Calu3 (cell line): ENCODE measurements at regions not wholly inside any gene's neighbourhood (a gene's known extent, or its start where the extent isn't known, plus 50 kb on each side); places are given as distances from the start of the nearest gene placed in this dataset.

Source experiments
- BruUV-seq: library from RNA; stranded (reverse); fragments of 400-500 nt; replicated peaks from 2 replicates; lab custom pipeline; 2021; lab: Mats Ljungman, UMichigan
- CTCF ChIA-PET: fragments of 300-600 bp; sonication (Branson Sonifier 250); formaldehyde crosslinking; loops from one replicate; lab custom pipeline; 2022; ENCODE audit warnings: antibody characterized with exemption; lab: Charles Lee
- DNase-seq: peaks from one replicate; pipeline ENCODE4 v3.0.0; 2022
- H3K27ac Mint-ChIP-seq: one replicate; pipeline ENCODE4 v1.8.0; 2022; ENCODE audit warnings: mixed read lengths; ENCODE audit not compliant: unreplicated experiment
- H3K27me3 Mint-ChIP-seq: one replicate; pipeline ENCODE4 v1.8.0; 2022; ENCODE audit warnings: mixed read lengths; ENCODE audit not compliant: unreplicated experiment
- H3K36me3 Mint-ChIP-seq: one replicate; pipeline ENCODE4 v1.8.0; 2022; ENCODE audit warnings: mild to moderate bottlenecking, moderate library complexity, mixed read lengths; ENCODE audit not compliant: insufficient read depth, unreplicated experiment
- H3K4me1 Mint-ChIP-seq: one replicate; pipeline ENCODE4 v1.8.0; 2022; ENCODE audit warnings: mild to moderate bottlenecking, low read depth, mixed read lengths; ENCODE audit not compliant: unreplicated experiment
- H3K4me3 Mint-ChIP-seq: one replicate; pipeline ENCODE4 v1.8.0; 2022; ENCODE audit warnings: mild to moderate bottlenecking, low read depth, moderate library complexity, mixed read lengths; ENCODE audit not compliant: unreplicated experiment
- H3K9me3 Mint-ChIP-seq: one replicate; pipeline ENCODE4 v1.8.0; 2022; ENCODE audit warnings: low read depth, mixed read lengths; ENCODE audit not compliant: unreplicated experiment
- CTCF ChIP-seq: fragments of 200-600 bp; IDR thresholded peaks from one replicate; pipeline ENCODE4 v1.8.0; 2022; ENCODE audit warnings: antibody characterized with exemption; ENCODE audit not compliant: unreplicated experiment
- intact Hi-C: fragments of 100-400 bp; cut with micrococcal nuclease; formaldehyde crosslinking; loops from one replicate; pipeline ENCODE4 v1.10.0; 2022; ENCODE audit not compliant: unreplicated experiment

GRCh38 chr10:35896001-35896400, 253.9 kb upstream of the FZD8 start:
- H3K4me3 Mint-ChIP-seq: no peak overlapping the region
- H3K27ac Mint-ChIP-seq: no peak overlapping the region
- H3K9me3 Mint-ChIP-seq: peaks cover 6% of the 10 kb centered on the region
- H3K4me1 Mint-ChIP-seq: no peaks in the 10 kb centered on the region
- CTCF ChIA-PET: no interaction called here
- BruUV-seq: no TSS peak
- no peak for DNase-seq
- TF ChIP-seq CTCF: no peak
- no peaks in the 10 kb centered on the region for H3K36me3 Mint-ChIP-seq
- no peaks in the 10 kb centered on the region for H3K27me3 Mint-ChIP-seq
- intact Hi-C loops: no loop called here

- peaks cover 6% of the 10 kb centered on the region for H3K9me3 Mint-ChIP-seq
Measured at GRCh38 chr10:35895331-35895730, 253.2 kb upstream of the FZD8 start.

GRCh38 chr10:35892526-35892925, 250.4 kb upstream of the FZD8 start:
- intact Hi-C loops: no loop called here
- Mint-ChIP-seq H3K36me3 (no peaks in the 10 kb centered on the region), H3K27ac (no peak overlapping the region), H3K4me1 (no peaks in the 10 kb centered on the region), H3K9me3 (peaks cover 6% of the 10 kb centered on the region), H3K4me3 (no peak overlapping the region), H3K27me3 (peaks cover 13% of the 10 kb centered on the region)
- DNase-seq: no peak
- TF ChIP-seq CTCF: no peak
- BruUV-seq: no TSS peak
- CTCF ChIA-PET: no interaction called here

More at GRCh38 chr10:35895331-35895730, 253.2 kb upstream of the FZD8 start:
- TF ChIP-seq CTCF: no peak
- H3K4me3 Mint-ChIP-seq: no peak overlapping the region
- intact Hi-C loops: no loop called here
- H3K27me3 Mint-ChIP-seq: no peaks in the 10 kb centered on the region
- no peak overlapping the region for H3K27ac Mint-ChIP-seq
- H3K4me1 Mint-ChIP-seq: no peaks in the 10 kb centered on the region
- H3K36me3 Mint-ChIP-seq: no peaks in the 10 kb centered on the region
- BruUV-seq: no TSS peak
- CTCF ChIA-PET: no interaction called here
- DNase-seq: no peak

- CTCF ChIA-PET: no interaction called here
- Mint-ChIP-seq H3K4me3 (no peak overlapping the region), H3K27me3 (peaks cover 13% of the 10 kb centered on the region), H3K36me3 (no peaks in the 10 kb centered on the region), H3K9me3 (peaks cover 6% of the 10 kb centered on the region), H3K27ac (no peak overlapping the region), H3K4me1 (no peaks in the 10 kb centered on the region)
- DNase-seq: no peak
- TF ChIP-seq CTCF: no peak
- BruUV-seq: no TSS peak
- intact Hi-C loops: no loop called here
Measured at GRCh38 chr10:35890676-35891495, 248.8 kb upstream of the FZD8 start.
